ENCODE measurements at regions not wholly inside any gene's neighbourhood (a gene's known extent, or its start where the extent isn't known, plus 50 kb on each side); places are given as distances from the start of the nearest gene placed in this dataset.

GRCh38 chr22:47740109-47740805 lies 977.8 kb downstream of the TBC1D22A start:
- ATAC-seq (ENCODE audit: poor library complexity), result no peak
- DNase-seq, result no peak
- intact Hi-C loops (cut with DNase I), result no loop called here

- intact Hi-C loops (cut with DNase I), result no loop called here
- DNase-seq (no peak), ATAC-seq (ENCODE audit: poor library complexity) (no peak)
Observed at GRCh38 chr22:47739291-47740015, 977.0 kb downstream of the TBC1D22A start.

GRCh38 chr22:47738472-47739013 lies 976.1 kb downstream of the TBC1D22A start:
- ATAC-seq (ENCODE audit: poor library complexity) (no peak), DNase-seq (no peak)
- intact Hi-C loops (cut with DNase I), result no loop called here

- intact Hi-C loops (cut with DNase I), result no loop called here
- ATAC-seq (ENCODE audit: poor library complexity) (no peak), DNase-seq (no peak)
Observed at GRCh38 chr22:47736186-47737034, 974.0 kb downstream of the TBC1D22A start.

- ATAC-seq (ENCODE audit: poor library complexity) (no peak), DNase-seq (no peak)
- intact Hi-C loops (cut with DNase I), result no loop called here
Observed at GRCh38 chr22:47734511-47734910, 972.1 kb downstream of the TBC1D22A start.

- no peak for ATAC-seq (ENCODE audit: poor library complexity)
- intact Hi-C loops (cut with DNase I), result no loop called here
- no peak for DNase-seq
Observed at GRCh38 chr22:47727641-47728040, 965.2 kb downstream of the TBC1D22A start.

- intact Hi-C loops (cut with DNase I), result no loop called here
- DNase-seq (no peak), ATAC-seq (ENCODE audit: poor library complexity) (no peak)
Observed at GRCh38 chr22:47724751-47725150, 962.3 kb downstream of the TBC1D22A start.

- no peak for DNase-seq
- intact Hi-C loops (cut with DNase I), result no loop called here
- no peak for ATAC-seq (ENCODE audit: poor library complexity)
Observed at GRCh38 chr22:47724030-47724429, 961.6 kb downstream of the TBC1D22A start.

GRCh38 chr22:47718337-47718736 lies 955.9 kb downstream of the TBC1D22A start:
- intact Hi-C loops (cut with DNase I), result no loop called here
- DNase-seq, result no peak
- no peak for ATAC-seq (ENCODE audit: poor library complexity)

- DNase-seq (no peak), ATAC-seq (ENCODE audit: poor library complexity) (no peak)
- intact Hi-C loops (cut with DNase I), result no loop called here
Observed at GRCh38 chr22:47716890-47717615, 954.6 kb downstream of the TBC1D22A start.

- intact Hi-C loops (cut with DNase I), result no loop called here
- ATAC-seq (ENCODE audit: poor library complexity) (no peak), DNase-seq (no peak)
Observed at GRCh38 chr22:47715866-47716578, 953.6 kb downstream of the TBC1D22A start.

GRCh38 chr22:47713941-47714340 lies 951.5 kb downstream of the TBC1D22A start:
- ATAC-seq (ENCODE audit: poor library complexity), result no peak
- intact Hi-C loops (cut with DNase I), result no loop called here
- DNase-seq, result no peak

- DNase-seq (no peak), ATAC-seq (ENCODE audit: poor library complexity) (no peak)
- intact Hi-C loops (cut with DNase I), result no loop called here
Observed at GRCh38 chr22:47710135-47710534, 947.7 kb downstream of the TBC1D22A start.

GRCh38 chr22:47705350-47705749 lies 942.9 kb downstream of the TBC1D22A start:
- ATAC-seq (ENCODE audit: poor library complexity) (no peak), DNase-seq (no peak)
- intact Hi-C loops (cut with DNase I), result no loop called here

GRCh38 chr22:47698906-47699305 lies 936.5 kb downstream of the TBC1D22A start:
- intact Hi-C loops (cut with DNase I), result no loop called here
- ATAC-seq (ENCODE audit: poor library complexity) (no peak), DNase-seq (no peak)

GRCh38 chr22:47697861-47698260 lies 935.4 kb downstream of the TBC1D22A start:
- DNase-seq (no peak), ATAC-seq (ENCODE audit: poor library complexity) (no peak)
- intact Hi-C loops (cut with DNase I), result no loop called here

GRCh38 chr22:47696776-47697175 lies 934.3 kb downstream of the TBC1D22A start:
- DNase-seq (no peak), ATAC-seq (ENCODE audit: poor library complexity) (no peak)
- intact Hi-C loops (cut with DNase I), result no loop called here

GRCh38 chr22:47695176-47695575 lies 932.7 kb downstream of the TBC1D22A start:
- intact Hi-C loops (cut with DNase I), result no loop called here
- DNase-seq (no peak), ATAC-seq (ENCODE audit: poor library complexity) (no peak)
